HG03354 (cell line): ENCODE measurements at regions not wholly inside any gene's neighbourhood (a gene's known extent, or its start where the extent isn't known, plus 50 kb on each side); places are given as distances from the start of the nearest gene placed in this dataset.
"Not testable (repeated sequence)": the region's sequence is repeated elsewhere in the genome, so short reads cannot be mapped to it uniquely, and the experiment has no call there.

ENCODE experiments used
- ATAC-seq: cut with Tn5 transposase; IDR thresholded peaks from one replicate; pipeline ENCODE4 v1.9.1; 2021; ENCODE audit warnings: mild to moderate bottlenecking; ENCODE audit not compliant: unreplicated experiment, poor library complexity, severe bottlenecking

DNA sequence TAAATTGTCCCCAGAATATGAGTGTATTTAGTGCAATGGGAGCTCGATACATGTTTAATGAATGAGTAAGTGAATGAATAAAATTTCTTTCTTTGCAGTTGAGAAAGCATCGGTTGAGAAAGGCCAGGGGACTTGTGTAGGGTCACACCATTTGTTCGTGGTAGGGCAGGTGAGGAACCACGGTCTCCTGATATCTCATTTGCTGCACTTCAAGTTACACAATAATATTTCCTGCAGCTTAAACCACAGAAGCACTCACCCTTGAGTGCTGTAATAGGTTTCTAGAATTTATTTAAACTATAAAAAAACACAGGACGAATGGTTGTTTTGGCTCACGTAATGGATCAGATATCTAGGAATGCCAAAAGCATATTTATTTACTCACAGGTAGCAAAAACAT lies 429.8 kb downstream of the SPATA31D1 start:
- no peak for ATAC-seq

DNA sequence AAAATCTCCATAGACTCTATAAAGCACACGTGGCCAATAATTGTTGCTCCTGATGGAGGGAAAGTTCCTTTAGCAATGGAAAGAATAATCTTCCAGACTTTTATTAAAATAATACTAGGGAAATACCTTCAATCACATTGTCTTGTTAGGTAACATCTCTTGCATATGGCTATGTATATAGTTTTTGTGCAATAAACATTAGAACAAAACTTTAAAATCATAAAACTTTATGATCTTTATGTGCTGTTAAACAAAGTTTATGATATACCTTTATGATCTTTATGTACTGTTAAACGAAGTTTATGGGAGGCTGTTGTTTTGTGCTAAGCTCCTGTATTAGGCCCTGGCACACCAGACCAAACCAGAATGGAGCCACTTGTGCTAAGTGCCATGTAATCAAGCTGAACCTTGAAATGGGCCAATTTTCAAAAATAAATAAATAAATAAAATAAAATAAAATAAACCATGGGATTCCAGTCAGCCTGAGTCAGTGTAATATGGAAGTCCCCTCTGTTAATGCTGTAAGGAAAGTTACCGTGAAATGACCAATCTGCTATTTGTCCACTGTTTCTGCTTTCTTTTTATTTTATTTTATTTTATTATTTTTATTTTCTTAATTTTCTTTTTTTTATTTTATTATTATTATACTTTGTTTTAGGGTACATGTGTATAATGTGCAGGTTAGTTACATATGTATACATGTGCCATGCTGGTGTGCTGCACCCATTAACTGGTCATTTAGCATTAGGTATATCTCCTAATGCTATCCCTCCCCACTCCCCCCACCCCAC lies 431.3 kb downstream of the SPATA31D1 start:
- no peak for ATAC-seq

DNA sequence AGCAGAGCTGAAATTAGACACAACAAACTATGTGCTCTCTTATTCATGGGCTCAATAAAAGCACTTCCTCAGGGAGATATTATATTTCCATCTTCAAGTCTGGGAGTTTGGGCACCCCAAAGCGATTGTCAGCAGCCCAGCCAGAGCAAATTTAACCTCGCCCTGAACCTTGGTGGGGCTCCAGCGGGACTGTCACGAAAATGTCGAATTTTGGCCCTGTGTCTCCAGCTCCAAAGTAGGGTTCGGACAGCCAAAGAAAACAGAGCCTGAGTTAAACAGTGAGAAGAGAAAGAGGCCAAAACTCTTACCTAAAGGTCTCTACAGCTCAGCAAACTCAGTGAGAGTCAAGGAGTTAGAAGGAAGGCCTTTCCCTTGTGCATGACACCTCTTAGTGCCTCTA lies 432.9 kb downstream of the SPATA31D1 start:
- ATAC-seq, result no peak

DNA sequence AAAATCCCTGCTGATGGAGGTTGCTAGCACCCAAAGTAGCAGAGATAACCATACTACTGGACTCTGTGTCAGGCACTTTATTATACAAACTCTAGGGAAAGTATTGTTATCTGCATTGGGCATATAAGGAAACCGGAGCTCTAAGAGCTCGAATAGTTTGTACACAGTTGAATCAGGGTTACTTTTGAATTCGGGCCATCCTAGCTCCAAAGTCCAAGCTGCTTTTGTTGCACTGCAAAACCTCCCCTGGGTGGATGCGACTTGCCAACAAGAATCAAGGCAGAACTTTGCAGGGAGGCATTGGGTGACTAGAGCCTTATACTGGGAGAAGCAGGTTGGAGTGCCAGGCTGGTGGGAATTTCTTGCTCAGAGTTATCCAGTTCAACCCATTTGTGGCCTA lies 435.1 kb downstream of the SPATA31D1 start:
- no peak for ATAC-seq

DNA sequence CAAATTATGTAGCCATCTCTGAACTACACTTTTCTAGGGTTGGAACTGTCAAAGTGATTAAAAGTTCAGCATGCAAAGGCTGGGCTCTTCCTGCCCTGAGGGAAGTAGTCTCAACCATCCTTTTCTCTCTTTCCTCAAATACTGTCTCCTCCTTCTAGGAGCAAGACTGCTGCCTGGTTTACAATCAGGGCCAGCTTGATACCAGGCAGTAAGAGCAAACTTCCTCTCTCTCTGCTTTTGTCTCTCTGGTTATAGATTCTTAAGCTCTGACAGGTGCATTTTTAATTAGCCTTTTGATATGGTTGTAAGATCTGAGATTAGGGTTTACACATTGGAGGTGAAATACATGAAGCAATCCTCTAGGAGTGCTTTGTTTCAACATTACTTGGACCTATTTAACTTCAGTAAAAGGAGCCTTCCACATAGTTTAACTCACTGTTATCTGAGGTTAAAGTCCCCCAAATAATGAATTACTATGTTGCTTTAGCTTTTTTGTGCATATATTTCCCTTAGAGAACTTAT lies 436.1 kb downstream of the SPATA31D1 start:
- no peak for ATAC-seq

DNA sequence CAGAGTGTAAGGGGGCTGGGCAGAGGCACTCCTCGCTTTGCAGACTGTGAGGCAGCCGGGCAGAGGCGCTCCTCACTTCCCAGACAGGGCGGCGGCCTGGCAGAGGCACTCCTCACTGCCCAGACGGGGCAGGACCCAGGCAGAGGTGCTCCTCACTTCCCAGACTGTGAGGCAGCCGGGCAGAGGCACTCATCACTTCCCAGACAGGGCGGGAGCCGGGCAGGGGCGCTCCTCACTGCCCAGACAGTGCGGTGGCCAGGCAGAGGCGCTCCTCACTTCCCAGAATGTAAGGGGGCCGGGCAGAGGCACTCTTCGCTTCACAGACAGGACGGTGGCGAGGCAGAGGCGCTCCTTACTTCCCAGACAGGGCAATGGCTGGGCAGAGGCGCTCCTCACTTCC lies 442.5 kb downstream of the SPATA31D1 start:
- no peak for ATAC-seq

DNA sequence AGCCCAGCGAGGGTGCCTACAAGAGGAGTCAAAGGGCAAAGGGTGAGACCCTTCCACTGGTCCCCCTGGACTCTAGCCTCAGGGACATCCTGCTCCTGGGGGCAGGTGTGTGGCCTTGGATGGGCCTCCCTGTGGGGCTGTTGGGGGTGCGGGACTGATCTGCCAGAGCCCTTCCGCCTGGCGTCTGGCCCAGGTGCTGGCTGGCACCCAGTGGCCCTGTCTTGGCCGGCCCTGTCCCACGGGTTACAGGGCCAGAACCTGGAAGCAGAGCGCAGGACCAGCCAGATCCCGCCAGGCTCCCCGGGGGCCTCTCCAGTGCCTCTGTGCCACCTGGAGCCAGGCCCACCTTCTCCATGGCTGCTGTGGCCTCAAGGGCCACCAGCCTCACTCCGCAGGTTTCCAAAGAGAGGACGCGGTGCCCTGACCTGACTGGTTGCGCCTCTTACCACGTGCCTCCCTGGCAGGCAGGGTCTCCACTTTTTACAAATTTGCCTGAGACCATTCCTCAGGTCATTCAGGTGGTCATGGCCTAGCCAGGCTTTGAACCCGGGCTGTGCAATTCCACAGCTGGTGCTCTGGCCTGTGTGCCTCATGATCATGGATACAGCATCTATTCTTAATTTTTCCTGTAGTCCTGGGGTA lies 444.8 kb downstream of the SPATA31D1 start:
- ATAC-seq, result not testable (repeated sequence)

DNA sequence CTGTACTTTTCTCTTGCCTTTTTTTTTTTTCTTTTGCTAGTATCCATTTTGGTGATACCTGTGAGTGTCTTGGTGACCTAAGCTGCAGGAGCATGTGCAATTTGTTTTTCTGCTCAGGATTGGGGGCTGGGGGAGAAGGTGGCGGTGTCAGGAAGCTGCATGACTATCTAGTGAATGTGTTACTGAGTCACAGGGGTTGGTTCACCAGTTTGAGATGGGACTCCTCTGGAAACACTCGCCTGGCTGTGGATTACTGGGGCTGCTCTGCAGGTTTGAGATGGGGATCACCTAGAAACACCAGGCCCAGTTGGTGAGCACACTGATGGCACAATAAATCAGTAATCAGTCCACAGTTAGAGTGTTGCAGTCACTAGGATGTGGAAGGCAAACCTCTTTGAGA lies 447.9 kb downstream of the SPATA31D1 start:
- no peak for ATAC-seq

DNA sequence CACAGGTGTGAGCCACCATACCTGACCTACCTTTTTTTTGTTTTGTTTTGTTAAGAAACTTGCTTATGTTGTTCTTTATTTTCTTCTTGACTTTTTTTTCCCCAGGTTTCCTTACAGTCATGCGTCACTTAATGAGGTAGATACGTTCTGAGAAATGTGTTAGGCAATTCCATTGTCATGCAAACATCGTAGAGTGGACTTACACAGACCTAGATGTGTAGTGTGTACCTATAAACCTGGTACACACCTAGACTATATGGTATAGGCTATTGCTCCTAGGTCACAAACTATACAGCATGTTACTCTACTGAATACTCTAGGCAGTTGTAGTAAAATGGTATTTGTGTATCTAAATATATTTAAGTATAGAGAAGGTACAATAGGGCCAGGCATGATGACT lies 448.6 kb downstream of the SPATA31D1 start:
- ATAC-seq, result not testable (repeated sequence)

DNA sequence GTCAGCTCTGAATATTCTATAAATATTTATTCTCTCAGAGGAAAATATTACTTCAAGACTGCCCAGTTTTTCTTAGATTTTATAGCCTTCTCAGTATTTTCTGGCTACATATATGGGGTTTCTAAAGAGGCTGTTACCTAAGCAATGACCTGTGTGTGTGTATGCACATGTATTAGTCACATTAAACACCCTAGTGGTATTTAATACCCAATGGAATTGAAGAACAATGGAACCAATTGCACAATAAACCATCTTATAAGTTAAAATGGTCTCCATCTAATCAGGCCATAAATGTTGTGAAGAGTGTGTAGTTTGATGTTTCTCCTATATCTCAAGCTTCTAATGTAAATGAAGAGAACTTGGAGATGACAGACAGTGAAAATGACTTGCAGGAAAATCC lies 450.0 kb downstream of the SPATA31D1 start:
- no peak for ATAC-seq

DNA sequence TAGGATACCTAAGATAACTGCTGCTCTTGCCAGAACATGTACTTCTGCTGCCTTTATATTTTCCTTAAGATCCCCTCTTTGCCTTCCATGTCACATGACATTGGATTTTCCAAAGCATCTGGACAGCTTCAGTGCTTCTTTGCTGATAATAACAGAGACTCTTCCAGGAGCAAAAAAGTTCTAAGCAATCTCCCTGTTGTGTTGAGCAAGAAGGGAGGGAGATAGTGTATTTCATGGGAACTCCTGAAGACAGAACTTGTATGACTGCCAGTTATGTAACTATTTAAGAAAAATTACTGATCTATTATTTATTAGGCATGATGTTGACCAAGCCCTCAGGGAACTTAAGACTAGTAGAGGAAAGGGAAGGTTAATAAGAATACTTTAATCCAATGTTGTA lies 454.7 kb downstream of the SPATA31D1 start:
- no peak for ATAC-seq

DNA sequence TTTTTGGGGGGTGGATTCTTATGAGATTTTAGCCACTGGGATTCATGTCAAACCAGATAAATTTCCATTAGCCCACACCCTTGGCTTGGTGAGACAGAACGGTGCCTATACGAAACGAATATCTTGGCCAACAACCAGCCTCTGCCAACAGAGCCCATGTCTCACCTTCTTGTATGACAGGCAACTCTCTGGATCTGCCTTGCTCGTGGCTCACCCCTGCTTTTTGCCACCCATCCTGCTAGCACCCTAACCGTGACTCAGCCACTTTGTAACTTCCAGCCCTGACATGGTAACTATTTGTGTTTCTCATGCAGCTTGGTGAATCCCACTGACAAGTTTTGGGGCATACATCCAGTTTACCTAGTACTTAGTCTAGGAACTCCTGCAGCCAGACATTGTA lies 457.0 kb downstream of the SPATA31D1 start:
- no peak for ATAC-seq

DNA sequence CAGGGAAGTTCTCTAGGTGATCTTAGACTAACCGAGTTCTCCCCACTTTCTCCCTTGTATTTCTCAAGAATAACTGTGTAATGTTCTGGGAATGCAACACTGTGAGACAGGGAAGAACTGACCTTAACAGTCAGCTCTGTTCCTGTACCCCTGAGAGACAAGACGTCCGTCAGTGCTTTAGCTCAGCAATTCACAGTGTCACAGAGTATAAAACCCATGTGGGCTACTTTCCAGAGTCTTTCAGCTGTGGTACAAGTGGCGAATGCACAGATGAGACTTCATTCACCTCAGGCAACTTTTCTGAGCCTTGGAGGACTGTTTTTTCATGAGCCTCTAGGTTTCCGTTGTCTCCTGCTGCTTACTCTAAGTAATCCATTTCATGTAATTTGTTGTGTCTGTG lies 458.8 kb downstream of the SPATA31D1 start:
- ATAC-seq, result no peak

DNA sequence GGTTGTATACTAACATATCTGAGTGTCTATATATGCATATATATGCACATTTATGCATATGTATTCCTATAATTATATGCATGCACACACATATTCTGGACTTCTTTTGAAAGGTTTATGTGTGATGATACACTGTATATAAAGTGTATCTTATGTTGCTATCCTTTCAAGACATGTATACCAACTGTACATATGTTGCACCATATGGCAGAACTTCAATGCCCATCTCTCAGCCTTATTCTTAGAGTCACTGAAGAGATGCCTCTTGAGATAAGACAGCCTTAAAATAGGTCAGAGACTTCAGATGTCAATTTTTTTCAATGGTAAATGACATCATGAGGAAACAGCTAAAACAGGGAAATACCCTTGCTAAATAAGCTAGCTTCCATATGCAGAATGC lies 461.4 kb downstream of the SPATA31D1 start:
- no peak for ATAC-seq

DNA sequence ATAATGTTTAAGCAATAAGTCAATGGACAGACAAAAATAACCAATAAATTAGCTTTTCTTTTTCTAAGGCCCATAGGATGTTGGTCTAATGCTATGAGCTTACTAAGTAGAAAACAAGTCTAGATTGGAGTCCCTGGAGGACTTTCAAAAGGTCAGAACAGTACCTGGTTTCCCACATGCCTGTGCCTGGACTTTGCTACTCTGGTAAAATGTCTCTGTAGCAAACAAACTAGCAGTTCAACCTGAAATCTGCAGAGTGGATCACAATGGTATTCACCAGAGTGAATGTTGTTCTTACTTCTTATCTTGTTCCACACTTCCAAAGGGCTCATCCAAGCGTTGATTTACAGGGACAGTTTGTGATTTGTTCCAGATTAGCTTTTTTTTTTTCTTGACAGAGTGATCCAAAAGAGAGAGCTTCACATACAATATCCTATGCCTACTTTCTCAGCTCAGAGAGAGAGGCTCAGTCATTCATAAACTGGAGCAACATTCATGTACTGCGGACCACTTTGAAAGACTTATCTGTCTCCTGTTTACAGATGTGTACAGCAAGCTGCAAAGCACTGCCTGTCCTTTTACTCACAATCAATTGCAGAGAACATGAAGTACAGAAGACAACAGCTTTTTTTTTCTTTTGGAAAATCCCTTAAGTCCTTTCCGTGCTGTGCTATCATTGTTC lies 466.1 kb downstream of the SPATA31D1 start:
- ATAC-seq, result no peak

DNA sequence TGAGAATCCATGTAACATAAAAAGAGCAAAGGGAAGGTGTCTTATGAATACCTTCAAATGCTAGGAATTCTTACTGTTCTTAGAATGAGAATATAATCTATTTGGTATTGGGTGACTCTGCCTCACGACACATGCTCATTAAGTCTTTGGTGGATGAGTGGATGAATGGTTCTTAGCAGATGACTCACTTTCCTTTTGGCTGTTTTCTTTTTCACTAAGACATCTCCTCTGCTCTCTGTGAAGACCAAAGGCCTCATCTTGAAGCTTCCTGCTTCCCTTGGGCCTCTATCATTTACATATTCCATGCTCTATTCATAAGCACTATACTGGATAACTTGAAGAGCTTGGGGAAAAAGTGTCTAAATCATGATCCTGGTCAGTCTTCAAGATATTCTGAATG lies 468.1 kb downstream of the SPATA31D1 start:
- no peak for ATAC-seq

DNA sequence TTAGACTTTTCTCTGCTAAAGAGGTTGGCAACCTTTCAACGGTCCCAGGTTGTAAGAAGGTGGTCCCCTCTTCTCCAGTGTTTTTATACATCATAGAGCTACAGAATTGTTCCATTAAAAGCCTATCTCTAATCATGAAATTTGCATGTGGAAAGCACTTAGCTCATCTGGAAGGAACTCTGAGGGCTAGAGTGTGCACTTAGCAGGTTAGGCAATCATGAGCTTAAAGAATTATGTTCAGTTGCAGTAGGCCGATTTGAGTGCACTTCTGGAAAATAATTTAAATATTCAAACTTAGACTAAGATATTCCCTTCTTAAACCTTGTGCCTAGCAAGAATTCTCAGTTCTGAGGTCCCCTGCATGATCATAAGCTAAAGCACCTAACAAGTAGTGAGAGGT lies 468.7 kb downstream of the SPATA31D1 start:
- ATAC-seq, result no peak

DNA sequence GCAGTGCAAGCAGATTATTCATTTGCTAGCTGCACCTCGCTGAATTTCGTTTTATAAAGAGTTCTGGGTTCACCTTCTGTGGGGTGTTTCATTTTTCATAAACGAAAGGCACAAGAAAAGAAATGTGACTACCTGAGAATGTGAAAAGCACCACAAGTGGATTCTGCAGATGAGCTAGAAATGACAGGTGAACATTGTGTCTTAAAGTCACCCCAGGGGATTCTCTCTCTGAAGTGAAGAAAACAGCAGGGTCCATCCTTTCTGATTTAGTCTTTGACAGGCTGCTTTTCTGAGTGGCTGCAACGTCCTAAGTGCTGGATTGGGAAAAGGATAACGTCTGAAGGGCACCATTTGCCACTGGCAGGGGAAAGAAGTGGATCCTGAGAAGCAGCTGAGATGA lies 469.3 kb downstream of the SPATA31D1 start:
- no peak for ATAC-seq

DNA sequence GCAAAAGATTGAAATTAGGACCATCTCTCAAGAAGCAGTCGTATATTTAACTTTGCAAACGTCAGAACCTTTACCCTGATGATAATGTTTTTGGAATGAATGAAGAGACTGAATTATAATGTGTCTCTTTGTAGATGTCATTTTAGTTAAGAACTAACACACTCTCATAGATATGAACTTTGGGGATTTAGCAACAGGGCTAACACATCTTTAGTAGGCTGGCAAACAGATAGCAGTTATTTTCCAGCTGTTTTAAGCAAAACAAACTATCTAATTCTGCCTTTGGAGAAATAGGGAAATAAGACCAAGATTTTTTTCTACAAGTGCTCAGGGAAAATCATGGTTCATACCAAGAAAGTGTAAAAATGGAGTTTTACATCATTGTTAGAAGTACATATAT lies 469.7 kb downstream of the SPATA31D1 start:
- ATAC-seq, result no peak

DNA sequence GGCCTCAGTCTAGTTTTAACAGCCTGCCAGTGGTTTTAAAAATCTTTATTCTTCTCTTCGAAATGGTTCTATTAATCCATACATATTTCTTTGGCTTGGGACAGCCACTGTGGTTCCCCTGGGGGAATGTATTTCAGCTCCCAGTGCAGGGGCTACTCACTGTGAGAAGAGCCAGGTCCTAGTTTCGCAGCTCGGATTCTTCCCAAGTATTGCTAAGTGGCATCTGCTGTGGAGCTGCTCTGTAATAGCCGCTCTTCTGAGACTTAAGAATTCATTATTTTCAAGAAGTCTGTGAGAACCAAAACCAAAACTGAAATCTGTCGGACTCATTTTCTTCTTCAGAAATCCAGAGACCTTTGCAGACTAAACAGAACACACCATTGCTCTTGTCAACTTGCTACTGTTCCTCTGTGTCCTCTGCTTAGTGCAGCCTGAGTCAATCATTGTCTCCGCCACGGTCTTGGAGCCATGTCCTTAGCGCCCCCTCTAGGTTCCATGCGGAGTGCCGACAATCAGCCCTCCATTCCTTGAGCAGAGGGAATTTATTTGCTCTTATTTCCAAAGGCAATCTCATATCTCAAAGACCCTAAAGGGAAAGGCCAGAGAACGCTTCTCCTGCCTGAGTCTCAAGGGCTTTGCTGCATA lies 478.2 kb downstream of the SPATA31D1 start:
- ATAC-seq, result no peak
